ENCODE measurements at regions not wholly inside any gene's neighbourhood (a gene's known extent, or its start where the extent isn't known, plus 50 kb on each side); places are given as distances from the start of the nearest gene placed in this dataset.

GRCh38 chr5:152293189-152293588 lies 111.9 kb downstream of the NMUR2 start:
- TF ChIP-seq CTCF (IDR thresholded peaks at IDR 0.05 in 8 of 11, conservative IDR thresholded peaks at IDR 0.05 in 3 of 11) (no peak), POLR2A (IDR thresholded peaks at IDR 0.05) (no peak)
